GM06990 (cell line): ENCODE measurements at regions not wholly inside any gene's neighbourhood (a gene's known extent, or its start where the extent isn't known, plus 50 kb on each side); places are given as distances from the start of the nearest gene placed in this dataset.

Source experiments
- DNase-seq: peaks from one replicate; pipeline ENCODE4 v3.0.0-alpha.2; 2011; ENCODE audit not compliant: insufficient read length; ENCODE audit errors: extremely low read depth
- H3K27me3 ChIP-seq: replicated peaks from 2 replicates; pipeline ENCODE4 v1.6.0; 2011; ENCODE audit warnings: low read length; ENCODE audit not compliant: control insufficient read depth, insufficient read depth
- H3K36me3 ChIP-seq: 2 replicates; pipeline ENCODE4 v1.5.1; 2011; ENCODE audit warnings: low read length; ENCODE audit not compliant: control insufficient read depth, insufficient read depth
- H3K4me3 ChIP-seq: replicated peaks from 2 replicates; pipeline ENCODE4 v1.5.1; 2011; ENCODE audit warnings: low read depth, mild to moderate bottlenecking, control low read depth, low read length
- CTCF ChIP-seq: IDR thresholded peaks from 2 replicates; pipeline ENCODE4 v1.5.1; 2011; ENCODE audit warnings: low read length, control low read depth, mild to moderate bottlenecking, inconsistent platforms; ENCODE audit not compliant: insufficient read depth, poor library complexity, severe bottlenecking

DNA sequence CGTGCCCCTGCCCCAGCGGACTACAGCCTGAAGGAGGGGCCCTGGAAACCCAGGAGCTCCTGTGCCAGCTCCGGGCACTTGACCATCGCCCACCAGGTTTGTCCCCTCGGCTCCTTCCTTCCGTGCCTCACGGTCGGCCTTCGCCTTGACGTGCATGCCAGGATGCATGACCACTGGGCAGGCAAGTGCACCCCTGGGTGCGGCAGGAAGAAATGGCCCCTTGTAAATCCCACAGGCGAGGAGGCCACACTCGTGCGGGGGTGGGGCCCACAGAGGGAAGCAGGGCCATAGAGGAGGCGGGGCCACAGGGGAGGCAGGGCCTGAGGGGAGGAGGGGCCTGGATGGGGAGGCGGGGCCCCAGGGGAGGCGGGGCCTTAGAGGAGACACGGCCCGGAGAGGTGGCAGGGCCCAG, 81.7 kb downstream of the YTHDF1 start:
- no peak for TF ChIP-seq CTCF
- no peak for DNase-seq
- Histone ChIP-seq H3K27me3 (no peaks in the 10 kb centered on the region; the same call in 1 of the 2 replicates), H3K4me3 (no peak overlapping the region), H3K36me3 (no peaks in the 10 kb centered on the region)

GRCh38 chr20:63133481-63134091, 82.3 kb downstream of the YTHDF1 start:
- H3K27me3 ChIP-seq, result no peaks in the 10 kb centered on the region; the same call in 1 of the 2 replicates
- no peak for DNase-seq
- no peak overlapping the region for H3K4me3 ChIP-seq
- no peak for TF ChIP-seq CTCF
- no peaks in the 10 kb centered on the region for H3K36me3 ChIP-seq

DNA sequence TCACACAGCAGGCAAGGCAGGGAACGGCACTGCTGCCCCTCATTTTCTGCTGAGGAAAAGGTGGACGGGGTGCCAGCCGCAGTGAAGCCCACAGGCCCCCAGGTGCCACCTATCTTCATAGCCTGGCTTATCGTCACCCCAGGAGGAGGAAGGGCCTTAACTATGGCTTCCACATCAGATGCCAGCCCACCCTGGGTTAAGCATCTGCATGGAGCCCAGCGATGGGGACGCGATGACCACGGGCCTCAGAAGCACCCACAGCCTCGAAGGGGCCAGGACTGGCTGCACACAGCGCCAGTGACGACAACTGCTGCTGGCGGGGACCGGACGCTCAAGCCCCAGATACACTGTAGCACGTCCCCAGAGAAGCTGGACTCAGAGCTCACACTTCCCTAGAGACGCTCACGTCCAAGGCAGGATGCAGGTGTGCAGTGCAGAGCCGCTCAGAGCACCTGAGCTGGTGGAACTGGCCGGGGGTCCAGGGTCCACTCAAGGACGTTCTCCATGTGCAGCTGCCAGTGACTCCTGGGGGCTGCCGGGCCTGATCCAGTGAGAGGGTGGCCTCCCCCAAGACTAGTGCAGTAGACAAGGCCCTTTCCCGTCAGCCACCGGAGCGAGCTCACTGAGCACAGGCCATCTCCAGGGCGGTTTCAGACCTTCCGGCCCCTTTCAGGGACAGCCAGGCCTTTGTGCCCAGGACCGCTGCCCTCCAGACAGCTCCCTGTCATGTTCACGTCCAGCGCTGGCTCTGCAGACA, 83.0 kb downstream of the YTHDF1 start:
- no peaks in the 10 kb centered on the region for H3K36me3 ChIP-seq
- DNase-seq, result no peak
- TF ChIP-seq CTCF, result no peak
- no peak overlapping the region for H3K4me3 ChIP-seq
- no peaks in the 10 kb centered on the region; the same call in 1 of the 2 replicates for H3K27me3 ChIP-seq

DNA sequence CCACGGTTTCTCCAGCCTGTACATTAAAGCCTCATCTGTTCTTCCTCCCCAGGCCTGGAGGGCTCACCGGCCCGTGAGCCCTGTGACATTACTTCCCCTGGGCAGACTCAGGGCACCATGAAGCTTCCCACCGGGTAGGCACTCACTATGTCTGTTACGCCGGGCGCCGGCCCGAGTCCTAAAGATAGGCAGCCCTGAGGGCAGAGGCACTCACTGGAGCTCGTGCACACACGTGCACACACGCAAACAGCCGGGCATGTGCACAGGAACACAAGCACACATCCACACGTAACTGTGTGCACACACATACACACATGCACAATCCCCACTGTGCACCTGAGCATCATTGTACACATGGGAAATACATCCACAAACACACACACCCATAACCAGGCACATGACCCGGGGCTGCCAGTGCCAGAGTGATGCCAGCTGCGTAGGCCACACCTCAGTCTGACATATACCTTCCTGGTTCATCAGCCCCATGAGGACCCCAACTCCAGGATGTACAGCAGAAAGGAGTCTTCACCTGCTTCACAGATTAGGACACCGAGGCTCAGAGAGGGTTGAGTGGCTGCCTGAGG, 83.7 kb downstream of the YTHDF1 start:
- Histone ChIP-seq H3K27me3 (no peaks in the 10 kb centered on the region; the same call in 1 of the 2 replicates), H3K4me3 (no peak overlapping the region), H3K36me3 (no peaks in the 10 kb centered on the region)
- no peak for DNase-seq
- TF ChIP-seq CTCF, result no peak

GRCh38 chr20:63130658-63131577, 85.0 kb downstream of the YTHDF1 start:
- H3K4me3 ChIP-seq, result no peak overlapping the region
- H3K36me3 ChIP-seq, result no peaks in the 10 kb centered on the region
- no peaks in the 10 kb centered on the region; the same call in 1 of the 2 replicates for H3K27me3 ChIP-seq

More at GRCh38 chr20:63130658-63131577, 85.0 kb downstream of the YTHDF1 start:
- TF ChIP-seq CTCF, result no peak
- DNase-seq, result no peak
